ENCODE measurements at regions not wholly inside any gene's neighbourhood (a gene's known extent, or its start where the extent isn't known, plus 50 kb on each side); places are given as distances from the start of the nearest gene placed in this dataset.

DNA sequence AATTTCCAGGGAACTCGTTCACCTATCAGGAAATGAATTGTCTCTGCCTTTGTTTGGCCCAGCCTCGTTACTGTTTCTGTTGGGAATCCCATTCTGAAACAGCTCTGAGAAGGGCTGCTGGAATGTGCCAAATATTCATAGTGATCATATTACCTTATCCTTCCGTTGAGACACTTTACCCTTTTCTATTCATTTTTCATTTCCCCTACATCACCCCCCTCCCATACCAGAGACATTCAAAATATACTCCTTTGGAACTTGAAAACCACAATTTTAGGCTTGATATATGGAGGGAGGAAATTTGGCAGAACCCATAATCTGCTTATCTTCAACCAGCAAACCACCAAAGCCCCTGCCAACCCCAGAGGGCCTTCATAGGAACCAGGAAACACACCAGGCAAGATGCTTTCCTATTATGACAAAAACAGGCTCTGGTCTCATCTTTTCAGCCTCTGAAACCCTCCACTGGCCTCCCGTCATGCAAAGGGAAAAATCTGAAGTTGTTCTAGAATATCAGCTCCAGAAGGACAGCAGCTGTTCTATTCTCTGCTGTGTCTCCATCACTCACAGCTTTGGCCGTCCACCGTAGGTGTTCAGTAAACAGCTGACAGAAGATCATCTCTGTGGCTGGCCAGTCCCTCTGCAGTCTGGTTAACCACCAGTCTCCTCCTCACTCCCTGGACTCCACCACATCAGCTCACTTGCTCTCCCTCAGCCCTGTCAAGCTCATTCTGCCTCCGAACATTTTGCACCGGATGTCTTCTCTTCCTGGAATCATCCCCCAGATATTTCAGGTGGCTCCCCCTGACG lies 217.2 kb upstream of the WWC1 start:
- H3K27me3 ChIP-seq: no peaks in the 10 kb centered on the region
- TF ChIP-seq, protein P1, sequence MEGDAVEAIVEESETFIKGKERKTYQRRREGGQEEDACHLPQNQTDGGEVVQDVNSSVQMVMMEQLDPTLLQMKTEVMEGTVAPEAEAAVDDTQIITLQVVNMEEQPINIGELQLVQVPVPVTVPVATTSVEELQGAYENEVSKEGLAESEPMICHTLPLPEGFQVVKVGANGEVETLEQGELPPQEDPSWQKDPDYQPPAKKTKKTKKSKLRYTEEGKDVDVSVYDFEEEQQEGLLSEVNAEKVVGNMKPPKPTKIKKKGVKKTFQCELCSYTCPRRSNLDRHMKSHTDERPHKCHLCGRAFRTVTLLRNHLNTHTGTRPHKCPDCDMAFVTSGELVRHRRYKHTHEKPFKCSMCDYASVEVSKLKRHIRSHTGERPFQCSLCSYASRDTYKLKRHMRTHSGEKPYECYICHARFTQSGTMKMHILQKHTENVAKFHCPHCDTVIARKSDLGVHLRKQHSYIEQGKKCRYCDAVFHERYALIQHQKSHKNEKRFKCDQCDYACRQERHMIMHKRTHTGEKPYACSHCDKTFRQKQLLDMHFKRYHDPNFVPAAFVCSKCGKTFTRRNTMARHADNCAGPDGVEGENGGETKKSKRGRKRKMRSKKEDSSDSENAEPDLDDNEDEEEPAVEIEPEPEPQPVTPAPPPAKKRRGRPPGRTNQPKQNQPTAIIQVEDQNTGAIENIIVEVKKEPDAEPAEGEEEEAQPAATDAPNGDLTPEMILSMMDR (IDR thresholded peaks at IDR 0.05; ENCODE audit: low read depth, low read length): no peak
- H3K4me1 ChIP-seq (ENCODE audit: low read depth): no peaks in the 10 kb centered on the region
- no peaks in the 10 kb centered on the region for H3K36me3 ChIP-seq
- peak in 1 of 2 donors; percentile 68 for DNase-seq (ENCODE audit: low read depth in 1 of 2, low spot score in 1 of 2)
- H3K9me3 ChIP-seq (ENCODE audit: low read depth): no peaks in the 10 kb centered on the region
- no peak overlapping the region for H3K4me3 ChIP-seq
- no peak overlapping the region for H3K27ac ChIP-seq

DNA sequence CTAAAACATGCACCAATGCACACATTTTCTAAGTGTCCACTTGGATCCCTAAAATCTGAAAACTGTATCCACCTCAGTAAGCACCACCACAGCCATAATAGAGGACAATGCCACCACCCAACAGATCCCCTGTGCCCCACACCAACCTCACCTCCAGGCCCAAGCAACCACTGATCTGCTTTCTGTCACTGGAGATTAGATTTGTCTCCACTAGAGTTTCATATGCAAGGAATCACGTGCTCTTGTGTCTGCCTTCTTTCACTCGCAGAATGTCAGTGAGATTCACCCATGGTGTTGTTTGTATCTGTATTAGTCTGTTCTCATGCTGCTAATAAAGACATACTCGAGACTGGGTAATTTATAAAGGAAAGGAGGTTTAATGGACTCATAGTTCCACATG lies 216.1 kb upstream of the WWC1 start:
- Histone ChIP-seq H3K9me3 (ENCODE audit: low read depth) (no peaks in the 10 kb centered on the region), H3K4me1 (ENCODE audit: low read depth) (no peaks in the 10 kb centered on the region), H3K27ac (no peak overlapping the region), H3K27me3 (no peaks in the 10 kb centered on the region), H3K36me3 (no peaks in the 10 kb centered on the region), H3K4me3 (no peak overlapping the region)
- TF ChIP-seq, protein P1 (IDR thresholded peaks at IDR 0.05; ENCODE audit: low read depth, low read length): no peak
- no peak for DNase-seq (ENCODE audit: low read depth in 1 of 2, low spot score in 1 of 2)

DNA sequence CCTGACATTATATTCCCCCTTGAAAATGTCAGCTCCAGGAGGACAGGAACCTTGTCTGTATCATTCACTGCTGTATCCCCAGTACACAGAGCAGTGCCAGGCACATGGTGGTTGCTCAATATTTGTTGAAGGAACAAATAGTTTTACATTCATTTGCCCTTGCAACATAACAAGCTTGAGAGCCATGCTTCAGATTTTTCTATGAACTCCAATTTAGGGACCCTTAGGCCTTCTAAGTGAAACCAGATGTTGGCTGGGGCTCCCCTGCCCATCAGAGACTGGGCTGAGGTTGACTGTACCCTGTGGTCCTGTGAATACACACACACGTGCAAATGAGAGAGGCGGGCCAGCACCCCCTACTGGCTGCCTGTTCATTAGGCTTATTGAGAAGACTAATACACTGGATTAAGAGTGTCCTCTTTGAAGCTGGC lies 214.9 kb upstream of the WWC1 start:
- no peaks in the 10 kb centered on the region for H3K27me3 ChIP-seq
- no peak overlapping the region for H3K27ac ChIP-seq
- TF ChIP-seq, protein P1 (IDR thresholded peaks at IDR 0.05; ENCODE audit: low read depth, low read length): peak; percentile 72
- DNase-seq (ENCODE audit: low read depth in 1 of 2, low spot score in 1 of 2): peak; percentile 49 to 69
- no peak overlapping the region for H3K4me3 ChIP-seq
- no peaks in the 10 kb centered on the region for H3K4me1 ChIP-seq (ENCODE audit: low read depth)
- no peaks in the 10 kb centered on the region for H3K9me3 ChIP-seq (ENCODE audit: low read depth)
- H3K36me3 ChIP-seq: no peaks in the 10 kb centered on the region

DNA sequence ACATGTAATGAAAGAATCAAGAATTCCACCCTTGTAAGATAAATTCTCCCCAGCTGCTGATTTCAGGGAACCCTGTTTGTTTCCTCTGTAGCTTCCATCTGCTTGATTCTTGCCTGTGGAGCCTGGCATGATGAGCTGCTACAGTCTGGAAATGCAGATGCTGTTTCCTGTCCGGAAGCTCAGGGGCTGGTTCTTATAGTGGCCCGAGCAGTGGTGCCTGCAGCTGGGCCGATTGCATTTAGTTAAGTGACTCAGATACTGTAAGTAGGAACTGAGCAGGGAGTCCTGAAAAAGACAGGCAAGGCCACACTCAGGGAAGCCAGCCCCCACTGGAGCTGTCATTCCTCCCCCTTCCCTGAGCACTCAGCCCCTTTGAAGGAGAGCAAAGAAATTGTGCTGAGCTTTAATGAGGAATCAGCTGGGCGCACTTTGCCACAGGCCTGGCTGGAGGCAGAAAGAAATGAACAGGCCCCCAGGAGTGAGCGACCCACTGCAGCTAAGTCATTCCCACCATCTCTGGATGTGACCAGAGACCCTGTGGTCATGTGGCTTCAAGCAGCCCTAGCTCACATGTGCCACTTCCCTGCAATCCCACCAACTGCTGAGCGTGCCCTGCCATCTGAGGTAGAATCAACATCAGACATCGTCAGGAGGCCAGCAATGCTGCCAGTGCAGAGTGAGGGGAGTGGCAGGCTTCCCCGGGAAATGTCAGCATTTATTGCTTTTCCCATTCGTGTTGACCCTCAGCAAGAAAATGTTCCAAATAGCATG lies 206.0 kb upstream of the WWC1 start:
- peak; percentile 16 to 29 for DNase-seq (ENCODE audit: low read depth in 1 of 2, low spot score in 1 of 2)
- H3K4me1 ChIP-seq (ENCODE audit: low read depth): no peaks in the 10 kb centered on the region
- no peaks in the 10 kb centered on the region for H3K9me3 ChIP-seq (ENCODE audit: low read depth)
- H3K4me3 ChIP-seq: no peak overlapping the region
- no peaks in the 10 kb centered on the region for H3K27me3 ChIP-seq
- H3K36me3 ChIP-seq: no peaks in the 10 kb centered on the region
- TF ChIP-seq, protein P1 (IDR thresholded peaks at IDR 0.05; ENCODE audit: low read depth, low read length): no peak
- H3K27ac ChIP-seq: no peak overlapping the region

DNA sequence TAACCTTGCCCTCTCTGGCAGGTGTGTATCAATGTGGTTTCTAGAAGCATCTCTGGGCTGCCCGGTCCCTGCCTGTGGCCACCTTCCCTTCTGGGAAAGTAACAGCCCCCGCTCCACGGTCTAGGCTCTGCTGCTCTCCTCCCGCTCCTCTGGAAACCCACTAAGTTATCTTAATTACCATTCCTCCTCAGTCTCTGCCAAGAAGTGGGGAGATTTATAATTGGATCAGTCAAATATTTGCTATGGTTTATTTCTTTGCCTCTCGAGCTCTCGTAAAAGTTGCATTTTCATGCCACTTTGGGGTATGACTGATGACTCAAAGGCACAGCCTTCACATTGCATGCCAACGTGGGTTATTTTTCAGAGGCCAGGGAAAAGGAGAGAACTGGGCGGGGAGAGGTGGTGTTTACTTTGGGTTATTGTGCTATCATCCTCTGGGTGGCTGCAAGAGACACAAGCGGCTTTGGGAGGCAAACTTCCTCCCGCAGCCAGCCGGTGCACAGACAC lies 205.3 kb upstream of the WWC1 start:
- TF ChIP-seq, protein P1 (IDR thresholded peaks at IDR 0.05; ENCODE audit: low read depth, low read length): no peak
- Histone ChIP-seq H3K4me3 (no peak overlapping the region), H3K4me1 (ENCODE audit: low read depth) (no peaks in the 10 kb centered on the region), H3K27ac (no peak overlapping the region), H3K9me3 (ENCODE audit: low read depth) (no peaks in the 10 kb centered on the region), H3K27me3 (no peaks in the 10 kb centered on the region), H3K36me3 (no peaks in the 10 kb centered on the region)
- DNase-seq (ENCODE audit: low read depth in 1 of 2, low spot score in 1 of 2): peak in 1 of 2 donors; percentile 3

Measured in cardiac muscle cell (in vitro differentiated cells and primary cell).